Stimulated activated naive CD8-positive, alpha-beta T cell treated with anti-CD3 and anti-CD28 coated beads, Interleukin-15, amount 100 ng/mL, for 72 hours (primary cell): ENCODE measurements at regions not wholly inside any gene's neighbourhood (a gene's known extent, or its start where the extent isn't known, plus 50 kb on each side); places are given as distances from the start of the nearest gene placed in this dataset.
"Not testable (repeated sequence)": the region's sequence is repeated elsewhere in the genome, so short reads cannot be mapped to it uniquely, and the experiment has no call there.

ENCODE experiments used
- ATAC-seq: fragments of 150-1000 bp; cut with Tn5 transposase; 2 replicates; pipeline ENCODE4 v1.10.0; 2021; ENCODE audit warnings: mild to moderate bottlenecking, moderate library complexity
- DNase-seq, 2 donors: peaks; one replicate each; pipeline ENCODE4 v3.0.0; 2021 to 2022
- H3K27ac Mint-ChIP-seq, 2 donors: one replicate each; pipeline ENCODE4 v1.8.0; 2022; ENCODE audit warnings: mild to moderate bottlenecking in 2 of 2, mixed read lengths in 2 of 2, moderate library complexity in 2 of 2
- H3K27me3 Mint-ChIP-seq: one replicate; pipeline ENCODE4 v1.8.0; 2022; ENCODE audit warnings: mixed read lengths
- H3K4me1 Mint-ChIP-seq: one replicate; pipeline ENCODE4 v1.8.0; 2022; ENCODE audit warnings: mild to moderate bottlenecking, mixed read lengths
- H3K4me3 Mint-ChIP-seq, 2 donors: one replicate each; pipeline ENCODE4 v1.8.0; 2022; ENCODE audit warnings: mild to moderate bottlenecking in 2 of 2, mixed read lengths in 2 of 2, moderate library complexity in 1 of 2
- H3K9me3 Mint-ChIP-seq, 2 donors: one replicate each; pipeline ENCODE4 v1.8.0; 2022; ENCODE audit warnings: mixed read lengths in 2 of 2

DNA sequence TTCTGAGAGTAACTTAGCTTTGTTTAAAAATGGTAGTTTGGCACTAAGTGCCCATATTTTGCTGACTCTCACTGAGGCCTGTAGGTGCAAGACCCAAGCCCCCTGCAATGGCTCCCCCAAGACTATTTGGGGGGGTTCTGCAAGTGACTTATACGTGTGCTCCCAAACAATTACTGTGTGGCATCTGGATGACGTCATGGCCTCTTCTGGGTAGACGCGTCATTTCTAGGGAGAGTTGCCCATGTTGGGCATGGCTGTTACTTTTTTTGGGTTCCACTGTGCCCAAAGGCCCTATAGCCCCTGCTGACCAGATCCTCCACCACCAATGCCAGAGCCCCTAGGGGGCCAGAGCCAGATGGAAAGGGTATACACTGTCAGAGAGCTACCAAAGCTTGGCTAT lies 110.3 kb upstream of the MYLIP start:
- H3K4me3 Mint-ChIP-seq = no peak overlapping the region
- no peaks in the 10 kb centered on the region for H3K27me3 Mint-ChIP-seq
- no peak overlapping the region for H3K27ac Mint-ChIP-seq
- H3K9me3 Mint-ChIP-seq = no peaks in the 10 kb centered on the region
- H3K4me1 Mint-ChIP-seq = no peaks in the 10 kb centered on the region
- DNase-seq (no peak), ATAC-seq (no peak)

DNA sequence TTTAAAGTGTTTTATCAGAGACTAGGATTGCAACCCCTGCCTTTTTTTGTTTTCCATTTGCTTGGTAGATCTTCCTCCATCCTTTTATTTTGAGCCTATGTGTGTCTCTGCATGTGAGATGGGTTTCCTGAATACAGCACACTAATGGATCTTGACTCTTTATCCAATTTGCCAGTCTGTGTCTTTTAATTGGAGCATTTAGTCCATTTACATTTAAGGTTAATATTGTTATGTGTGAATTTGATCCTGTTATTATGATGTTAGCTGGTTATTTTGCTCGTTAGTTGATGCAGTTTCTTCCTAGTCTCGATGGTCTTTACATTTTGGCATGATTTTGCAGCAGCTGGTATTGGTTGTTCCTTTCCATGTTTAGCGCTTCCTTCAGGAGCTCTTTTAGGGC lies 114.6 kb upstream of the MYLIP start:
- DNase-seq, ATAC-seq, H3K4me1 Mint-ChIP-seq, H3K27ac Mint-ChIP-seq, H3K4me3 Mint-ChIP-seq, H3K27me3 Mint-ChIP-seq, H3K9me3 Mint-ChIP-seq: not testable (repeated sequence)

DNA sequence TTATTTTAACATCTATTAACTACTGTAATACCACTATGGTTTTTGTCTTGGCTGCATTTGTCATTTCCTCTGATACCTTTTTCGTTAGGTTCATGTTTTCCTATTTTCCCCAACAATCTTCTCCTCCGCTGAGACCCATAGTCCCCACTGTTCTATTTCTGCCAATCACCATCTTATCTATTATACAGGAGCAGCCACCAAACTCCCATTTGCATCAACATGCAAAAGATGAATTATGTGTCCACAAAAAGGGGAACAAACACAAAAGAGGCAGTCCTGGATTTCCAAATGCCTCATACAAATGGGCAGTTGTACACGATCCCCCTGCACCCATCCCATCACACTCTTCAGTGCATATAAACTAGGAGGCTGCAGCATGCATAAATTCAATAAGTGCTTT lies 121.7 kb upstream of the MYLIP start:
- DNase-seq (no peak), ATAC-seq (no peak)
- no peaks in the 10 kb centered on the region for H3K9me3 Mint-ChIP-seq
- H3K4me1 Mint-ChIP-seq = no peaks in the 10 kb centered on the region
- no peak overlapping the region for H3K4me3 Mint-ChIP-seq
- no peak overlapping the region for H3K27ac Mint-ChIP-seq
- H3K27me3 Mint-ChIP-seq = peaks cover 16% of the 10 kb centered on the region

DNA sequence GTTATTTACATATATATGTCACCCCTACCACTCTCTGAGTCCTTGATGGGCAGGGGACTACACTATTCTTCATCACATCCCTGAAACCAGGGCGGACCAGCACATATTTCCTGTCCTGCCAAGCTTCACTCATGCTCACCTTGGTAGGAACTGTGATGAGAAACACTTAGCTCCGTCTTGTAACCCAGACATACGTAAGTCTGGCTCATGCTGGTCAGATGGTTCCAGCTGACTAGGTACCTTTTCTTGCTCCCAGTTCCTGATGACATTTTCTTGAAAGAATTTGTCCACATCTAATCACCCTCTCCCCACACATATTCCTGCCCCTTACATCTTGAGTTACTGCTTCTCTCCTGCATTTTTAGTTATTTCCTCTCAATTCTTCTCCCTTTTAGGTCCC lies 122.2 kb upstream of the MYLIP start:
- Mint-ChIP-seq H3K4me1 (no peaks in the 10 kb centered on the region), H3K27ac (no peak overlapping the region), H3K27me3 (peaks cover 16% of the 10 kb centered on the region), H3K9me3 (no peaks in the 10 kb centered on the region), H3K4me3 (no peak overlapping the region)
- ATAC-seq (no peak), DNase-seq (no peak)

DNA sequence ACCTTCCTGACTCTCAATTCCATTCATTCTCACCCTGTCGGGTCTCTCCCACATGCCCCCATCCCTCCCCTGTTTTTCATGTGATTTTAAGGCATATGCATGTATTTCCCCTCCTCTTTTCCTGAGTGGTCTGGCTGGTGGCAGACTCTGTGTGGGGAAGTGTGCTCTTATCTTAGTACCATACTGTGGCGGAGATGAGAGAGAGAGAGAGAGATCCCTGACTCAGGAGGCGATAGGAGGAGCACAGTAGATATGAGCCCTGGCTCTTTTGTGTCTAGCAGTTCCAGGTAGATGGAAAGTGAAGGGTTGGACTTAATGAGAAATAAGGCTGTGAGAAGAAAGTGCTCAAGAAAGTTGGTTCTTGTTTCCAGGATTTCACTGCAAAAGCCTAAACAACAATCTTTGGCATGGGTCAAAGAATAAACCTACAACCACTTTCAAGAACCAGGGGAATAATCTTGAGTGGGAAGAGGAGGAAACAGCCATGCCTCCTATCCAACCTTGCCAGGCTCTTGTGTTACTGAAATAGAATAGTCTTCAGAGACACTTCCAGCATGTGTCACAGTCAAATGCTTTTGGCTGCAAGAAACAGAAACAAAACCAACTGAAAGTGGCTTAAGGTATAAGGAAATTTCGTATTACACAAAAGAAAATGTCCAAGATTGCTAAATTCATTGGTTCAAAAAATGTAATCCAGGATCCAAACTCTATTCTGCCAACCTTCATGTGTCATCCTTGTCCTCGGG lies 123.8 kb upstream of the MYLIP start:
- no peak for ATAC-seq
- Mint-ChIP-seq H3K4me3 (no peak overlapping the region), H3K27ac (no peak overlapping the region), H3K4me1 (no peaks in the 10 kb centered on the region), H3K27me3 (peaks cover 16% of the 10 kb centered on the region), H3K9me3 (no peaks in the 10 kb centered on the region)
- DNase-seq = no peak

DNA sequence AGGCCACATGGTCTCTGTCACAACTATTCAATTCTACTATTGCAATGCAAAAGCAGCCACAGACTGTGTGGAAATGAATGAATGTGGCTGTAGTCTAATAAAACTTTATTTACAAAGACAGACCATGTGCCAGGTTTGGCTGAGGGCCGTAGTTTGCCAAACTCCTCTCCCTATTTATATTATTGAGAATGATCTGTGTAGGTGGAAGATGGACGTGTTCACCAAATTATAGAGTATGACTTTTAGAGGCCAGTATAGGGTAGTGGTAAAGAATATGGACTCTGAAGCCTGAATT lies 125.7 kb upstream of the MYLIP start:
- Mint-ChIP-seq H3K4me3 (no peak overlapping the region), H3K27me3 (peaks cover 16% of the 10 kb centered on the region), H3K4me1 (no peaks in the 10 kb centered on the region), H3K9me3 (no peaks in the 10 kb centered on the region), H3K27ac (no peak overlapping the region)
- DNase-seq = no peak
- no peak for ATAC-seq

DNA sequence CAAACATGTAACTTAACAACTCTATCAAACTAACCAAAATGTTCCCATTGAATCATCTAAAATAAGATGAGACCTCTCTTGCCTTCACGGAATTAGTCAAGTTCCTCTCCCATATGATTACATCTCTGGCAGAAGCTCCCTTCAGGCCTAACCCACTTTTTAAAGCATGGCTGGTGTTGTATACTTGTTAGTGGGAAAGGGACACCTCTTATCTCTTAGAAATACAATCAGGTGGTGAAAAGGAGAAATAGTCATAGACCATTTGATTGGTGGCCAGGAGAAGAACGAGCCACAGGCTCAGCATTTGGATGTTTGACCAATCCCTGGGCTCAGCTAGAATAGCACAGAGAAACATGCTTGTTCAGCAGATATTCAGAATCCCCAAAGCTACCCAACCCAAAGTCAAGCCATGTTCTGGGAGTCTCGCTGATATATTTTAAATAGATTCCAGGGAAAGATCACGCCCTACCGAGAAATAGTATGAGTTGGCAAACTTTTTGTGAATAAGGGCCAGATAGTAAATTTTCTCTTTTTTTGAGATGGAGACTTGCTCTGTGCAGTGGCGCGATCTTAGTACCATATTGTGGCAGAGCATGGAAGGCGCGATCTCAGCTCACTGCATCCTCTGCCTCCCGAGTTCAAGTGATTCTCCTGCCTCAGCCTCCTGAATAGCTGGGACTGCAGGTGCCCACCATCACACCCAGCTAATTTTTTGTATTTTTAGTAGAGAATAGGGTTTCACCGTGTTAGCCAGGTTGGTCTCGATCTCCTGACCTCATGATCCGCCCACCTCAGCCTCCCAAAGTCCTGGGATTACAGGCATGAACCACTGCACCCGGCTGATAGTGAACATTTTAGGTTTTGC lies 126.3 kb upstream of the MYLIP start:
- Mint-ChIP-seq H3K4me3 (no peak overlapping the region), H3K27ac (no peak overlapping the region), H3K4me1 (no peaks in the 10 kb centered on the region), H3K27me3 (peaks cover 17% of the 10 kb centered on the region), H3K9me3 (no peaks in the 10 kb centered on the region)
- ATAC-seq (no peak), DNase-seq (no peak)

DNA sequence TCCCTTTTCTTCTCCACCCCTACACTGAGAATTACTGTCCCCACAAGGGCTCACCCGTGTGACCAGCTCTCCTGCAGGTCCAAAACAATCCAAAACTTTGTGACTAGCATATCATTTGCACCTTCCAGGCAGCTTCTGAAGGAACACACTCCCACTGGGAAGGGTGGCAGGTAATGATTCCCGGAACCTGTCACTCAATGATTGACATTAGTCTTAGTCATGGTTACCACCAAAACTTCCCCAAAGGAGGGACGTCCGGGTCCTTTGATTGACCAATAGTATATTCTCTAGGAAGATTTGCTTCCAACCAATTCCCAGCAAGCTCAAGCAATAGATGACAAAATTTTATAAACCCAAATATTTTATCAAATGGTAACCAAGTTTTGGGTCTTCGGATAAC lies 127.7 kb upstream of the MYLIP start:
- Mint-ChIP-seq H3K27me3 (peaks cover 24% of the 10 kb centered on the region), H3K4me1 (no peaks in the 10 kb centered on the region), H3K9me3 (no peaks in the 10 kb centered on the region), H3K27ac (no peak overlapping the region), H3K4me3 (no peak overlapping the region)
- DNase-seq = no peak
- ATAC-seq = no peak

DNA sequence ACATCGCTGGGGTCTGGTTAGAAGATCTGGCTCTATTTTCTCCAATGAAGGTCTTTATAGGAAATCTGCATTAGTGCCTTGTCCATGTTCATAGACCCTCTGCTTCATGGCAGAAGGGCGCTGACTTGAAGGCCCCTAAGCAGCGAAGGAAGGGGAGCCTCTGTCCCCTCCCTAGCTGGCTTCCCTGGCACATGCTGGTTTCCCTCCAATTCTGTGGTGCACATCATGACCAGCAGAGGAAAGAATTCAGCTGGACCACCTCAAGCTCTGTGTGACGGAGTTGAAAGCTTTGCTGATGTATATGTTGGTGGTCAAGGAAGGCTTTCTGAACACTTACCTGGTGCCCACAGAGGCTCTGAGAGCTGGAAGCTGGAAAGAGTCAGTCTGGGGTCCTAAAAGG lies 129.7 kb upstream of the MYLIP start:
- Mint-ChIP-seq H3K9me3 (no peaks in the 10 kb centered on the region), H3K4me3 (no peak overlapping the region), H3K27me3 (peaks cover 15% of the 10 kb centered on the region), H3K4me1 (no peaks in the 10 kb centered on the region), H3K27ac (no peak overlapping the region)
- no peak for ATAC-seq
- no peak for DNase-seq

DNA sequence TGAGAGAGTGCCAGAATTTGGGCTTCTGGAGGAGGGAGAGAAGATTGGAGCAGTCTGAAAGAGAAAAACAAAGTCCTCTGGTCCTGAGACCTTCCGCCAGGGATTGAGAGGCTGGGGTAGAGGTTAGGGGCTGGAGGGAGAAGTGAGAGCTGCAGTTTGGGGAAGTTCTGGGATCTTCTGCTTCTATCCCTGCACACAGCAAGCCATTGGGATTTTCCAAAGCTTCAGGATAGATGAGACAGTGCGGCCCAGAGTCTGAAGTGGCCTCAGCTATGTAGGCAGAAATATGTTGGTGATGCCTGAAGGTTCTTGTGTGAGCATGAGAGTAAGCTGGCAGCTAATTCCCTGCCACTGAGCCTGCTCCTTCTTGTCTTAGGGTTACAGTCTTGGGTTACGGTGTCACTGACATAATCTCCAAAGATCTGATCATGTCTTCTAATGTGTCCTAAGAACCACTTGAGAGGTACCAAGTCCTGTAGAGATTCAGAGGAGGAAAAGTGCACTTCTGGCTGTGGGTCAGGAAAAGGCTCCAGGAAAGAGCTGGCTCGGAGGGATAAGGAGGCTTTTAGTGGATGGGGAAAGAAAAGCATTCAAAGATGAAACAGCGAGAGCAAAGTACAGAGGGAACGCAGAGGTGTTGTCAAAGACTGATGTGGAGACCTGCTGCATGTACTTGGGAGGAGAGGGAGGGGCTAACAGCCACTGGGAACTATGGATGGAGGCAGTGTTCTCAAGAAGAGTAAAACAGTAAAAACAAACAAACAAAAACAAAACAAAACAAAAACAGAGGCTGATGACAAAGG lies 131.1 kb upstream of the MYLIP start:
- DNase-seq = no peak
- no peaks in the 10 kb centered on the region for H3K4me1 Mint-ChIP-seq
- no peak for ATAC-seq
- no peaks in the 10 kb centered on the region for H3K9me3 Mint-ChIP-seq
- H3K27ac Mint-ChIP-seq = no peak overlapping the region
- peaks cover 8% of the 10 kb centered on the region for H3K27me3 Mint-ChIP-seq
- H3K4me3 Mint-ChIP-seq = no peak overlapping the region

DNA sequence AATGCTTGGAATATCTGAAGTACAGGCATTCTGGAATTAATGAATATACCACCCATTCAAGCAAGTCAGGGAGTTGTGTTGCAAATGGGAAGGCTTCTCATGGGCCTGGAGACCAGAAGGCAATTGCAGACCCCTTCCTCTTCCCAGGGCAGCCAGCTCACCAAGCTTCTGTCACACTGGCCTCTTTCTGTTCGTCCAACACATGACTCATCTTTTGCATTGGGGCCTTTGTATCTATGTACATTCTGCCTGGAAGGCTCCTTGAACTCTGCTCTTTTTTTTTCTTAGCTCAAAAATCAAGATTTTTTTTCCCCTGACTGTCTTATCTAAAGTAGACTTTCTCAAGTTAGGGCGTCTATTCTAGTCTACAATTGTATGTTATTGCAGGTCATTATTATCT lies 132.9 kb upstream of the MYLIP start:
- Mint-ChIP-seq H3K27me3 (peaks cover 8% of the 10 kb centered on the region), H3K27ac (no peak overlapping the region), H3K9me3 (no peaks in the 10 kb centered on the region), H3K4me1 (no peaks in the 10 kb centered on the region), H3K4me3 (no peak overlapping the region)
- ATAC-seq (no peak), DNase-seq (no peak)

DNA sequence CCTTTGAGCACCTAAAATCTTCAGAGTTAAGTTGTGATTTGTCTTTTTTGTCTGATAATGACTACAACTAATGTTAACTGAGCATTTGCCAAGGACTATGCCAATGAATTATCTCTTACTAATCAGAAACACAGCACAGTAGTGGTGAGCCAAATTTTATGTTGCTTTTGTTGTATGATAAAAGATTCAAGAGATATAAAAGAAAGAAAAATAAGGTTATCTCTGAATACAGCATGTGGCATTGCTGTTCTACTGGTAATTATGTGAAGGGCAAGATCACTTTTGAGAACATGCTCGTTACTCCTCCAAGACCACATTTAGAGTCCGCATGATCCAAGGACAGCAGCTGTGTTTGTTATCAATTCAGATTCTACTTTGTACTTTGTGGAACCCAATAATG lies 133.4 kb upstream of the MYLIP start:
- no peak for DNase-seq
- no peak for ATAC-seq
- H3K9me3 Mint-ChIP-seq = no peaks in the 10 kb centered on the region
- H3K4me3 Mint-ChIP-seq = no peak overlapping the region
- no peaks in the 10 kb centered on the region for H3K4me1 Mint-ChIP-seq
- H3K27me3 Mint-ChIP-seq = peaks cover 8% of the 10 kb centered on the region
- no peak overlapping the region for H3K27ac Mint-ChIP-seq

DNA sequence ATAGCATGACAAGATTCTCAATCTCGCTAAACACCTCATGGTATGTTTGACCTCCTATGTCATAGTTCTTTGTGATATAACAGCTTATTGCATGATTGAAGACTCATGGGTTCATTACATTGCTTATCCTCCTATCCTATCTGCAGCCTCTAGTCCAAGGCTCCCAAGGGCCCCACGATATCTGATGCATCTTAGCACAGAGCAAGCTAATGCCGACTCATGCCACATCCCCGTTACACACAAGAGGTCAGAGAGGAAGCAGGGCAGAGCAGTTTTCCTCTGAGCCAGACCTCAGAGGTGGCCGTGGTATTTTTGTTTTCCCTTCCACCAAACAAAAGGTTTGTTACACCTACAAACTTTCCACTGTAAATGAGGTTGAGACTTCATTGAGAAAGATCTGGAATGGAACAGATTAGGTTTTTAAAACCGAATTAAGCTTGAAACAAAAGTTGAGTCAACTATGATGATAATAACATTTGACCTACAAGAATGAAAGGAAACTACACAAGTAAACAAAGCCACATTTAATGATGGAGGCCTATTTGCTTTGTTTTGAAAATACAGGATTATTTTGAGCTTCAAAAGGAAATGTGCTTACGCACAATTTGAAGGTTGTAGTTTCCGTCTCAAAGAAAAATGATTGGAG lies 133.9 kb upstream of the MYLIP start:
- no peak for ATAC-seq
- no peak overlapping the region for H3K27ac Mint-ChIP-seq
- H3K9me3 Mint-ChIP-seq = no peaks in the 10 kb centered on the region
- no peak for DNase-seq
- H3K4me1 Mint-ChIP-seq = peaks cover 5% of the 10 kb centered on the region
- H3K4me3 Mint-ChIP-seq = no peak overlapping the region
- peaks cover 8% of the 10 kb centered on the region for H3K27me3 Mint-ChIP-seq

DNA sequence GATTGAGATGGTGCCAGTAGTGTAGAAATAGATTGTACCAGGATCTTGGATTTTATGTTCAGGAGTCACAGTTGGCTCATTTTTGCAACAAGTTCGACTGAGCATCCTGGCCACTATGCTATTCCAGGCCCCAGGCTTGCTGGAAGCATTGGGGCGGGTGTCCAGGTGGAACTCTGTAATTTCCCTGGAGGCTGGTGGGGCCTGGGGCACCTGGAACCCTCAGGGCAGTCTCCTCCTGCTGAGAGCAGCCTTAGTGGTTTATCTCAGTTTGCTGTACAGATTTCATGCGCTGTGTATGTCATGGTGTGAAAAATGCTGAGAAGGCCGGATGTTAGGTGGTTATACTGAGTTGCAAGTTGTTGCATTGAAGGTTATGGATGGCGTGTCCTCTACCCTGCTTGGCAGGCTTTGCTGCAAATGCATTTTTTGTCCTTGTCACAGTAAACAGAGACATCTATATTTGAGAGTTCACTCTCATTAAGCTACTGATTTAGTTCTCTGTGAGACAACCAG lies 135.1 kb upstream of the MYLIP start:
- no peak overlapping the region for H3K27ac Mint-ChIP-seq
- H3K4me1 Mint-ChIP-seq = peaks cover 15% of the 10 kb centered on the region
- H3K27me3 Mint-ChIP-seq = peaks cover 8% of the 10 kb centered on the region
- no peak overlapping the region for H3K4me3 Mint-ChIP-seq
- no peak for ATAC-seq
- H3K9me3 Mint-ChIP-seq = no peaks in the 10 kb centered on the region
- DNase-seq = no peak

DNA sequence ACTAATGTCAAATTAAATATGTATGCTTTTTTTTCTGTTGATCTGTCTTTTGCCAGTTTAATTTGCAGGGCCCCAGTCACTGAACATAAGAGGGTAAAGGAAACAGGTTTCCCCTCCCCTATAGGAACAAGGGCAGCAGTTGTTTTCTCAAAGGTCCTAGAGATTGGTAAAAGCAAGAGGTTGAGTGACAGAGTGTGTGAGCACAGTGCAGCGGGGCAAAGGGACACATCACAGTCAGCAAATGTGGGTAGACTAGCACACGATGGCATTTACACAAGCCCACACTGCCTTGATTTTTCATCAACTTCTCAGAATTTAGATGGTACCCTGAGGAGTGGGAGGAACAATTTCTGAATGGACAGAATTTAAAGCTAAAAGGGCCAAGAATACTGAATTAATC lies 138.7 kb upstream of the MYLIP start:
- Mint-ChIP-seq H3K4me1 (peaks cover 23% of the 10 kb centered on the region), H3K27me3 (no peaks in the 10 kb centered on the region), H3K9me3 (no peaks in the 10 kb centered on the region), H3K4me3 (no peak overlapping the region), H3K27ac (no peak overlapping the region)
- DNase-seq (no peak), ATAC-seq (no peak)
